HT1080 (cell line): ENCODE measurements at regions not wholly inside any gene's neighbourhood (a gene's known extent, or its start where the extent isn't known, plus 50 kb on each side); places are given as distances from the start of the nearest gene placed in this dataset.

Source experiments
- DNase-seq: peaks from one replicate; pipeline ENCODE4 v3.0.0-alpha.2; 2015; ENCODE audit warnings: low read depth

DNA sequence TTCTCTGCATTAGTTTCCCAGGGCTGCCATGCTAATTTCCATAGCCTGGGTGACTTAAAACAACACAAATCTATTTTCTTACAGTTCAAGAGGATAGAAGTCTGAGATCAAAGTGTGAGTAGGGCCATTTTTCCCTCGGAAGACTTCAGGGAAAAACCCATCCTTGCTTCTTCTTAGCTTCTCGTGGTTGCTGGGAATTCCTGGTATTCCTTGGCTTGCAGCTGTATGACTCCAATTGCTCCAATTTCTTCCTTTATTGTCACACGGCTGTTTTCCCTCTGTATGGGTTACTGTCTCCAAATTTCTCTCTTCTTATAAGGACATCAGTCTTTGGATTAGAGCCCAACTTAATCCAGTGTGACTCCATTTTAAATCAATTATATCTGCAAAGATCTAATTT lies 128.4 kb upstream of the JAG1 start:
- DNase-seq, result no peak

DNA sequence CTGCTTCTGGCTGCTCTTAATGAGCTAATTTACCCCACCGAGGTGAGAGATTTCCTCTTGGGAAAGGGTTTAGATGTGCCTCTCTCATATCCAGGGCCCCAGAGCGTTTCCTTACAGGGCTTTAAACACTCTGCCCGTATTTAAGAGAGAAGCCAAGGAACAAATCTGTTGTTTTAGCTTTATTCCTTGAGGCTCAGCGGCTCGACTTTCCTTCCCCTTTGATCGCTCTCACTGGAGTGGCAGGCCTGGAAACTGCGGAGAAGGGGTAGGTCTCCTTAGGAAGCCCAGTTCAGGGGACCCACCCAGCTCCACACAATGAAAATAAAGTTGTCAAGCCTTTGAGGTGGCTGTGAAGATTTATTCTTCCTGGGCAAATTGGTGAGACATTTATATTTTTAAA lies 132.0 kb upstream of the JAG1 start:
- no peak for DNase-seq

DNA sequence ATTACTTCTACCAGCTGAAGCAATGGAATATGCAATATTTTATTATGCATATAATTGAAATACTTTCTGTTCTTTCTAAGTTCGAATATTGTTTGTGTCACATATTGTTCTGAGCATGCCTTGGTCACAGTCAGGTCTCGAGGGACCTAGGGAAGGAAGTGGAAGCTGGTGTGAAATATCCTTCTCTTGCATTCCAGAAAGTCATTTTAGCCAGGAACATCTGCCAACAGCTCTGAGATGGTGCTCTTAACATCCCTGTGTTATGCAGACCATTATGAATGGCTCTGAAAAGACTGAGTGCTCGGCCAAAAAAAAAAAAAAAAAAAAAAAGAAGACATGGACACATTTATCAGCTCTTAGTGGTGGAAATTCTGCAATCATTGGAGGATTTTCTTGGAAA lies 132.7 kb upstream of the JAG1 start:
- no peak for DNase-seq

DNA sequence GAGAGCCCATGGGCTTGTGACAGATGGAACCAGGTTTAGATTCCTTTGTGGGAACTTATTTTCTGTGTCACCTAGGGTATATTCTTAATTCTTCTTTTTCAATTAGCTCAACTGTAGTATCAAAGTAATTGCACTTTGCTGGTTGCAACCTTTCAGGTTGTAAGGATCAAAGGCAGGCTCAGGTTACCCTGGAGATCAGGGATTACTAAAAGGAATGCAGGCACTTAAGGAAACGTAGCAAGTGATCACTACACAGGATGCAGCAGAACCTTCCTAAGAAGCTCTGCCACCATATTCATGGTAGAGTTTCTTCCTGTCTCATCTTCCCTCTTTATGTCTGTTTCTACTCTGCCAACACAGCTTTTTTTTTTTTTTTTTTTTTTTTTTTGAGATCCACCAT lies 133.2 kb upstream of the JAG1 start:
- DNase-seq, result no peak

DNA sequence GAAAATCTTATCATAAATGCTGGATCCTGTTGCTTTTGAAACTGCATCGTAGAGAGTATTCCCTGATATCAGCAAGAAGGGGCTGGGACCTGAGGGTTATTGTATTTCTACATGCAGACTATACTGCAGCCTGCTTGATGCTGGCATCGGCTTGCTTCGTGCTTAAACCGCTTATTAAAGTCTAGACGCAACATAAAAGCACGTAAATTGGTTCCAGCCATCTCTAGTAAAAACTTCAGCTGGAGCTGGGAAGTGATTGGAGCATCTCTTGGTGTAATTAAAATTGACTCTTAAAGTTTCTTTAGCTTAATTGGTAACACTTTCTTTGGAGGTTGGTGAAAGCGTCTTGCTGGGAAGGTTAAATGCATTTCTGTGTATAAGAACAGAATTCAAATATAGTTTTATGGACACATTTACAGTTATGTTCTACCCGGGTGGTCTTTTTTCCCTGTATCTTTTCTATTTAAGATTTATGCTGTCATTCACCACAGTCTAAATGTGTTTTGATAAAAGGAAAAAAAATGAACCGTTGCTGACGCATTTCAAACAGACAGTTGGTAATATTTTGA lies 139.0 kb upstream of the JAG1 start:
- no peak for DNase-seq

DNA sequence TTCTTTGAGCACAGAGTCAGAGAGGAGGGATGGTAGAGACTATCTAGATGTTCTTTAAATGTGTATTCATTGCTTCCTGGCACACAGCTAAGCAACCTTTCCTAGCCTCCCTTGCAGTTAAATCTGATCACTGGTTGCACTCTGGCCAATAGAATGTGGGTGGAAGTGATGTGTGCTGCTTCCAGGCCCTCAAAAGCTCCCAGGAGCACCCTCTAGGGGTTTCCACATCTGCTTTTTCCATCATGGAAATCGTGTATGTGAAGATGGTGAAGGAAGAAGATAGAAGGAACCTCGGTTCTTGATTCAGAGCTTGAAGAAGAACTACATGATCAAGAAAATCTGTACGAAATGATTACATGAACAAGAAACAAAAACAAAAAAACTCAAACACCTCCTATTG lies 149.8 kb upstream of the JAG1 start:
- no peak for DNase-seq

DNA sequence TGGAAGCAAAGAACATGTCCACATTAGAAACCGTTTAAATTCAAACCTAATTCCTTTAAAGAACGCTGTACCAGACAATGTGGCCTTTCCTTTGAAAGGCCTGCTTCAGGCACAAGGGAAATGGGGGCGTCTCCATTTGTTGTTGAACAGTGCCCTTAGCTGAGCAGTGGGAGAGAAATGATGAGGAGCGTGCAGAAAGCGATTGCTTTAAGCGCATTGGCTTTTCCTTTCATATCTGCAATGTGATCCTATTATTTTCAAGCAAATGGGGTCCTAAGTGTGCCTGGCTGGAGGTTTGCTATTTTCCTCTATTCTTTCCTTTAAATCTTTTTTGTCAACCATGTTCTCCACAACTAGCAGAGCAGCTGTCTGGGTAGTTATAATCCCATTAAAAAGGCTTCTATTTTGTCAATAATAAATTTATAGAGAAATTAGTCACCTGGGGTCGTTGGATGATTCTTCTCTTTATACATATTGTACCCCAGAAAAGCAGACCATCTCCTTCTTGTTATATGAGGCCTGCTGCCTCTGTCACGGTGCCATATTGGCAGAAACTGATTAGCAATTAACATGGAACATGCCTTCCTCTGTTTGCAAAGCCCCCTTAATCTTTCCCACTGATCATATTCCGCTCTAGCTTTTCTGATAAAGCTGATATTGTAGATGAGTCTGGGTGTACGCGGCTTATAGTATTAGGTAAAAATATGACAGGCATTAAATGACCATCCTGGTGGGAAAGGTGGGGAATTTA lies 151.1 kb upstream of the JAG1 start:
- DNase-seq, result no peak

DNA sequence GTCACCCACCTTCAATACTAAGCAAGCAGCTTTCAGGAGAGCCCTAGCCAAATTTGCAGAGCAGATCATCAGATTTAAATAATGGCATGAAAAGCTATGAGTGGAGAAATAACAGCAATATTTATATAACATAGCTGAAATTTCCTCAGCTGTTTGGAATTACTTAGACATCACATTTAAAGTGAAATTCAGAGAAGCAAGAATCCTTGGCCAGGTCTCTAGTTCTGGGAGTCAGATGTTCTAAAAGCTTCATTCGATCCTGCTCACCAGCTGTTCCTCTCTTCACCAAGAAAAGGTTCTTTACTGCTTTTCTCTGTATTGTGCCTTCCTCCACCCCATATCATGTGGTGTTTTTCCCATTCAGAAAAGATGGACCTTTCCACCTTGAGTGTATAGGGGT lies 152.3 kb upstream of the JAG1 start:
- no peak for DNase-seq

DNA sequence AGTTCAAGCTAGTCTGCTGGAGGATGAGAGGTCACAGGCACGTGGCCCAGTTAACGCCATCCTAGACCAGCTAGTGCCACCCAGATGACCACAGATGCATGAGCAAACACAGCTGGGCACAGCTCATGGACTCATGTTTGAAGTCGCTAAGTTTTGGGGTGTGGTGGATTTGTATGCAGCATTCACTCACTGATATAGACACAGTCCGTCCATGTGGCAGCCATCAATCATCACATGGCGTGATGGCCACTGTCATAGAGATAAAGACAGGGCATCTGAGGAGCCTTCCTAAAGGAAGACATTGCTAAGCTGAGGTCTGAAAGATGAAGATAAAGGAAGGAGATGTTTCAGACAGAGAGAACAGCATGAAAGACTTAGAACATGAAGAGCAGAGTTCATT lies 154.4 kb upstream of the JAG1 start:
- no peak for DNase-seq

DNA sequence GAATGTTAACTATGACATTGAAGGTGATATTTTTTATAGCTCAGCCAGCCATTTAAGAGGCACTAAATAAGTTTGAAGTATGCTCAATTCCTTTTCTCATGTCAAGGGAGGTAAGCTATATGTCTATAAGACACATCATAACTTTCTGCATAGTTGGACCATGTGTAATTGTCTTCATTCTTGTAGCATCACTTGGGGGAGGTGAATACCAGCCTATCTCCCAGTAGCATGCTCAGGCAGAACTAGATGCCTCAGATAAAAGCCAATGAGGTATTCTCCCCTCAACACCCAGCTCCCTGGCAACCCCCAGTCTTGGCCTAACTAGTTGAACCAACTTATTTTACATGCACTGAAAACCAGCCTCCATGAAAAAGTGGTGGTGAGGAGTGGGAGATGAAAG lies 158.3 kb upstream of the JAG1 start:
- DNase-seq, result no peak

DNA sequence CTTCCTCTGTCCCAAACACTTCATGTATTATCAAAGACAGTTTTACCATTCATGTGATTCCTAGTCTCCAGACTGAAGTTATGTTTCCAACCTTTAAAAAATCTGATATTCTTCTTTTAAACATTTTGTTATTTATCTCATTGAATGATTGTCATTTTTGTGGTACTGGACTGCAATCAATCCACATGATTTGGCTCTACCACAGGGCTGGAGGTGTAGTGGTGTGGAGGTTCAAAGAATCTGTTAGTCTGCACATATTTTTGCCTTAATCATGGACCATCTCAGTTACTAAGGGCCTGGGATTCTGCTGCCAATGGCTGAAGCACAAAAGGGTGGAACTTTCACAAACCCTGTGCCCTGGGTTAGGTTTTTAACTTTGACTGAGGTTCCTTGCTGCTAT lies 164.1 kb upstream of the JAG1 start:
- DNase-seq, result no peak

DNA sequence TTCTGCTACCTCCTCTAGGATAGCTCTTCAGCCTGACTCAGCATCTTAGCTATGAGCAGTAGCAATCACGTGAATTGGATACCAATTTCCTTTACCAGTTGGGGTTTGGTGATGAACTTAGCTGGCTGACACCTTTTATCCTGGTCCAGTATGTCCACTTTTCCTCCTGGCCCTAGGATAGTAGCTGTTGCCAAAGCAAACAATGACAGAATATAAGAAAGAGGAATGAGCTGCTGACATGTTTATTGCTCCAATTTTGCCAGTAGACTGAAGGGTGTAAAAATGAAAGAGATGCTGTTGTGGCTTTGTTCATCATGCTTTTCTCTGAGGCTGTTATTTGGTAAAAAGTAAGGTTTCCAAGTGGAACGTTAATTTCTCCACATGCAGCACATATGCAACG lies 168.3 kb upstream of the JAG1 start:
- DNase-seq, result no peak

DNA sequence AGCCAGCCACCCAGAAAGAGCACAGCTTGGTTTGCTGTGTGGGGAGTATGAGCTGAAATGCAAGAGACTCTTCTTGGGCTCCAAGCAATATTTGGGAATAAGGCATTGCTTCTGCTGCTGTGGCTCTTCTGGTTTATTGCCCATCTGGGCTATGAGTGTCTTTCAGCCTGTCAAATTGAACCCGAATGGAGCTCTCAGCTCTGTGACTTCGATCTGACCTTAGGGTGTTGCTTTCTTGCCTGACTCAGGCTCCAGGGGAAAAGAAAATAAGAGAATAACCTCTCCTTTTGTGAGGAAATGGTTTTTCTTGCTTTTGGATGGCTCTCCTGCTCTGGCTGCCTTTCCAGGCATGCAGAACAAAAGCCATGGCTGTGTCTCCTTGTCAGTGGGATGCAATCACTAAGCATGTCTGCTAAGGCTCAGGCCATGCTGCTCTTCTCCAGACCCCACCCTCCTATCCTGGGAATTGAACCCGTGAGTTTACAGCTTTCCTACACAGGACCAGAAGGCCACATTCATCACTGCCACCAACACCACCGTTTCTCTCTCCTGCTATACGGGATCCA lies 169.4 kb upstream of the JAG1 start:
- no peak for DNase-seq

DNA sequence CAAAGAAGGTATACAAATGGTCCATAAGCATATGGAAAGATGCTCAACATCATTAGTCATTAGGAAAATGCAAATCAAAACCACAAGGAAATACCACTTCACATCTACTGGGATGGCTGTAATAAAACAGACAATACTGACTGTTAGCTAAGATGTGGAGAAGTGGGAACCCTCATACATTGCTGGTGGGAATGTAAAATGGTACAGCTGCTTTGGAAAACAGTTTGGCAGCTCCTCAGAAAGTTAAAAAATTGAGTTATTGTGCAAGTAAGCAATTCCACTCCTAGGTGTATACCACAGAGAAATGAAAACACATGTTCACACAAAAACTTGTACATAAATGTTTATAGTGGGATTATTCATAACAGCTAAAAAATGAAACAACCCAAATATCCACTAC lies 173.0 kb upstream of the JAG1 start:
- DNase-seq, result no peak

DNA sequence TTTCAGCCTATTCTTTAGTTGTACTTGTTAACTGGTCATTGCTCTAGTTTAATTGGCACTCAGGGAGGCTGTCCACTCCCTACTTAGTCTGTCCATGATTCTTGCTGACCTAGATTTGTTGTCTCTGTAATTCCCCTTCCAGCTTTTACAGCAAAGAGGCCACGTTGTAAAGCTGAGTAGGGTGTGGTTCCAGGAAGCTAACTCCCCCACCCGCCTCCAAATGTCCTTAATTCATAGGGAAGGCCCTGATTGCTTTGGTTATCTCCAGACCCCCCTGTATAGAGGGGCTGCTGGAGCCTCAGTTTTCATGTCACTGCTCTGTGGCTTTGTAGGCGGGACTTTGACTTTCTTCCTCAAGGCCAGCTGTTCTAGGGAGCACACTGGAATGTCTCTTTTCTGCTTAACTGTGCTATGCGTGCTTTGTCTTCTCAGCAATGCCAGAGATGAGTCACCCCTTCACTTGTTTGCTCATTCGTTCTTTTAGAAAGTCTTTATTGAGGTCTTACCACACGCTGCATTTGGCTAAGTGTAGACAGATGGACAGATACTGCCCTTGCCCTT lies 175.1 kb upstream of the JAG1 start:
- peak; percentile 90 for DNase-seq

DNA sequence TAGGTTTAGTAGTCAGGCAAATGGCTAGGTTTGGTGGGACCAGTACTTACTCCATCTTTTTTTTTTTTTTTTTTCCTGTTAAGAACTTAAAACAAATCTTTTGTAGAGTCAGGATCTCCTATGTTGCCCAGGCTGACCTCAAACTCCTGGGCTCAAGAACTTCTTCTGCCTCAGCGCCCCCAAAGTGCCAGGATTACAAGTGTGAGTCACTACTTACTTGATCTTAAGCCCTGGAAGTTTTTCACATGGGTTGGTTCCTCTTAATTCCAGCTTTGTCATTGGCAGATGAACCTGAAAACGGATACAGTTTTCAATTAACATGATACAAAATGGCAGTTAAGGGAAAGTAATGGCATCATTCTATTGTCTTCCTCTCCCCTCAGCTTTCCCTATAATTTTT lies 179.4 kb upstream of the JAG1 start:
- no peak for DNase-seq

DNA sequence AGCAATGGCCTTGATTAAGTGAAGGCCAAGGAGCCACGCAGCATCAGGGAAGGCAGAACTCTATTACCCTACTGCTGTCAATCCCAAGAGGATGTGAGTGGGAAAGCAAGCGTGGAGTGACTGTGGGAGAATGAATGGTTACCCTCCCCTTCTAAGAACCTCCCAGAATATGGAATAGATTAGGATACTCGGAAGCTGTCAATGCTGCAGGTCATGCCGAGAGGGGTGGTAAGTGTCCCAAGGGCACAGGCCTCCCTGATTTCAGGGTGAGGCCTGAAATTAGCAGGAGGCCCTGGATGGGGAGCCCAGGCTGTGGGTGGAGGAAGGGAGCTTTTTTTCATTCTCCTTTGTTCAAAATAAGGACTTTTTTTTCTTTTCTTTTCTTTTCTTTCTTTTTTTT lies 179.9 kb upstream of the JAG1 start:
- no peak for DNase-seq

DNA sequence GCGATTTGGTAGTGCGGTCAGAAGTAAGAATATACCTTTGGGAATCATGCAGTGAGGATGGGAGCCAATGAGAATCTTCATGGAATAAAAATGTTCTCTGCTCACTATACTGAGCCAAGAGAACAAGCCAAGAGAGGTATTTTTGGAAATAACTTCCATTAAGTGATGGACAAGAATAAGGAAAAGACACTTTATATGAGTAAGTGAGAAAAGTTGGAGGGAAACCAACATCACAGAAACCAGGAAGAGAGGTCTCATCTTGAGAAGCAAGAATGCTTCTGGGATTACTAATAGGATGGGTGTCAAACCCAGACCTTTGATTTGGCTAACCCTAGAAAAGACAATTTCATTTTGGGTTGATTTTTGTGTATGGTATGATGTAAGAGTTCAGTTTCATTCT lies 181.2 kb upstream of the JAG1 start:
- DNase-seq, result peak; percentile 20

DNA sequence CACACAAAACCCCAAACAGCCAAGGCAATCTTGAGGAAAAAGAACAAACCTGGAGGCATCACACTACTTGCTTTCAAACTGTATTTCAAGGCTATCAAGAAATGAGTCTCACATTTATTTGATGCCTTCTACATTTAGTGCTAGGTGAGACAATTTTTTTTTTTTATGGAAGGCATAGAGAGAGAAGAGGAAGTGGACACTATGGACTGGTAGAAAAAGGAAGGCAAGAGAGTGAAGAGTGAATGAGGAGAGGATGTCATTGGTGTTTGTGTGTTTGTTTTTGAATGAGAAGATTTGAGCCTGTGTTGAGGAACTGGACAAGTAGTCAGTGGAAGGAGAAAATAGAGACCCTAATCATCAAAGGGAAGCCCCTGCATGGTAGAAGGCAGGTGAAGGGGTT lies 182.0 kb upstream of the JAG1 start:
- no peak for DNase-seq

DNA sequence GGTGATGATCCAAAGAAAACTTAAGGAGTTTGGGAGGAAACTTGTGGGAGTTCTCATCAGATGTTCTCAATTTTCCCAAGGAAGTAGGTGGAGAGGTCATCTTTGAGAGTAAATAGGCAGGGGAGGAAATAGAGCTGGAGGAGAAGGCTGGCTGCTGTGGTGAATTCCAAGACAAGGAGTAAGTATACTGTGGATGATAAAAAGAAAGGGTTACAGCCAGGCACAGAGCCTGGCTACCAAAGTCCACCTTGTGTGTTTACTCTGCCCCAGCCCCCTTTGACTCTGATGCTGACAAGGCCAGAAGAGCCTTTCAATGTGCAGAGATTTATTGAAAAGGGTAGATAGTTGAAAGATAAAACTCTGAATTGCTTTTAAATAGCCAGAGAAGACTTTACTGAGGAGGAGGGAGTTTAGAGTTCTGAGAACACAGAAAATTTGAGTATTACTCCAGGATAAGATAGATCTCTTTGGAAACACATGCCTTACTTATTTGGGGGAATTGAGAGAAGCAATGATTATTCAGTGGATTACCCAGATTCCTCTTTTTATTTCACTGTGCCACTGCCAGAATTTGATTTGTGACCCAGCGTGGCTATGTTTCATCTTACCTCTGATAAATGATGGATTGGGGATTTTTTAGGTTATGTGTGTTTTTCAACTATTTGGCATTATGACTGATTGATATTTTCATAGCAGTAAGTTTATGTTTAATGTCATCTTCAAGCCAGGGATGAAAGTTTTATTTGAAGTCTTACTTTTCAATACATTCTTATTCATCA lies 182.6 kb upstream of the JAG1 start:
- peak; percentile 25 for DNase-seq

DNA sequence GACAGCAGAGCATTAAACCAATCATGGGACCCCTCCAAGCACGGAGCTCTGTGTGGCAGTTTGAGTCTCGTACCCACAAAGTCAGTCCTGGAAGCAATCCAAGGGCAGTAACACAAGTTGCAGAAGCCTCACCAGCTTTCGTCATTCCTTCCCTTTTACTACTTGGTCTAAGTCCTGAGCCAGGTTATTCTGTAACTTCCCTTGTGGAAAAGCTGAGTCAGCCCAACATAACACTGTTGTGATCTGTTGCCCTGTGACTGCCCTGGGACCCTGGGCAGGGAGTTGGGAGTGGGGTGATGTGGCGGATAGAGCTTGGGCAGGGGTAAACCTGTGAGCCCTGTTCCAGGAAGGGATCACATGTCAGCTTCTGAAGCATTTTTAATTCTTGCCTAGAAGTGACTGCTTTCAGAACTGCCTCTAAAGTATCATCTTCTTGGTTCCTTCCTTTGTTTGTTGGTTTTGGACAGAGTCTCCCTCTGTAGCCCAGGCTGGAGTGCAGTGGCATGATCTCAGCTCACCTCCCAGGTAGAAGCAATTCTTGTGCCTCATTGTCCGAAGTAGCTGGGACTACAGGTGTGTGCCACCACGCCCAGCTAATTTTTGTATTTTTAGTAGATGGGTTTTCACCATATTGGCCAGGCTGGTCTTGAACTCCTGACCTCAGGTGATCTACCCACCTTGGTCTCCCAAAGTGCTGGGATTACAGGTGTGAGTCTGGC lies 183.7 kb upstream of the JAG1 start:
- DNase-seq, result peak; percentile 80

DNA sequence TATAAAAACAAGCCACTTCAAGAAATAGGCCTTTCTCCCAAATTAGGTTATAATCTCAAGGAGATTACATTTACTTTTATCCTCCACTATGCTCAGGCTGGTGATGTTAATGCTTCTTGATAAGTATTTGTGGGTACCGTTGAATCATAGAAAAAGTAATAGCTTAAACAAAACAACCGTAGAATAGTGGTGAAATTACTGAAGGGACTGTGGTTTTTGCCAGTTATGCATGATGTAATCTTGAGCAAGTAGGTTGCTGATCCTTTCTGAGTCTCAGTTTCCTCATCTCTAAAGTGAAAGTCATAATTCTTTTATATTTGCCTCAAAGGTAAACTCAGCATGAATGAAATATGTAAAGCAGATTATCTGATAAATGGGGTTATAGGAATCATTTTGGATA lies 187.3 kb upstream of the JAG1 start:
- peak; percentile 56 for DNase-seq
